ENCODE measurements at regions not wholly inside any gene's neighbourhood (a gene's known extent, or its start where the extent isn't known, plus 50 kb on each side); places are given as distances from the start of the nearest gene placed in this dataset.

GRCh38 chr11:109046284-109046992 is 375.6 kb upstream of the C11orf87 start:
- DNase-seq, result no peak

GRCh38 chr11:109048098-109048497 is 373.9 kb upstream of the C11orf87 start:
- no peak for DNase-seq

GRCh38 chr11:109051200-109051599 is 370.8 kb upstream of the C11orf87 start:
- DNase-seq, result no peak

- DNase-seq, result no peak
Observed at GRCh38 chr11:109059402-109059801, 362.6 kb upstream of the C11orf87 start.

GRCh38 chr11:109061394-109061793 is 360.6 kb upstream of the C11orf87 start:
- DNase-seq, result no peak

GRCh38 chr11:109062445-109062844 is 359.5 kb upstream of the C11orf87 start:
- no peak for DNase-seq

- DNase-seq, result no peak
Observed at GRCh38 chr11:109062871-109063270, 359.1 kb upstream of the C11orf87 start.

GRCh38 chr11:109064618-109065311 is 357.2 kb upstream of the C11orf87 start:
- DNase-seq, result peak in 1 of 6 experiments; percentile 10

- DNase-seq, result no peak
Observed at GRCh38 chr11:109071262-109071661, 350.7 kb upstream of the C11orf87 start.

- no peak for DNase-seq
Observed at GRCh38 chr11:109071712-109072524, 350.1 kb upstream of the C11orf87 start.

GRCh38 chr11:109073032-109073822 is 348.8 kb upstream of the C11orf87 start:
- DNase-seq, result no peak

GRCh38 chr11:109075976-109076375 is 346.0 kb upstream of the C11orf87 start:
- no peak for DNase-seq

- DNase-seq, result no peak
Observed at GRCh38 chr11:109076870-109077269, 345.1 kb upstream of the C11orf87 start.

GRCh38 chr11:109077291-109077920 is 344.6 kb upstream of the C11orf87 start:
- no peak for DNase-seq

- DNase-seq, result no peak
Observed at GRCh38 chr11:109085708-109086373, 336.1 kb upstream of the C11orf87 start.

GRCh38 chr11:109086931-109087330 is 335.1 kb upstream of the C11orf87 start:
- no peak for DNase-seq

GRCh38 chr11:109088086-109088485 is 333.9 kb upstream of the C11orf87 start:
- no peak for DNase-seq

GRCh38 chr11:109089144-109089543 is 332.8 kb upstream of the C11orf87 start:
- DNase-seq, result no peak

- no peak for DNase-seq
Observed at GRCh38 chr11:109093354-109093753, 328.6 kb upstream of the C11orf87 start.

- DNase-seq, result no peak
Observed at GRCh38 chr11:109096266-109096665, 325.7 kb upstream of the C11orf87 start.

GRCh38 chr11:109106151-109106906 is 315.7 kb upstream of the C11orf87 start:
- no peak for DNase-seq
